Loucy (cell line): ENCODE measurements at regions not wholly inside any gene's neighbourhood (a gene's known extent, or its start where the extent isn't known, plus 50 kb on each side); places are given as distances from the start of the nearest gene placed in this dataset.

Experiments
- EZH2phosphoT487 ChIP-seq: fragments of 200-600 bp; IDR thresholded peaks from 2 replicates; pipeline ENCODE4 v1.6.1; 2018; ENCODE audit warnings: antibody characterized with exemption, mild to moderate bottlenecking, moderate library complexity, borderline replicate concordance
- TF ChIP-seq, protein P1 (sequence below): fragments of 200-600 bp; sonication (generic); conservative IDR thresholded peaks from 2 replicates; pipeline ENCODE4 v1.5.1; 2014; ENCODE audit warnings: mild to moderate bottlenecking, antibody characterized with exemption, low read length

- TF ChIP-seq, protein P1, sequence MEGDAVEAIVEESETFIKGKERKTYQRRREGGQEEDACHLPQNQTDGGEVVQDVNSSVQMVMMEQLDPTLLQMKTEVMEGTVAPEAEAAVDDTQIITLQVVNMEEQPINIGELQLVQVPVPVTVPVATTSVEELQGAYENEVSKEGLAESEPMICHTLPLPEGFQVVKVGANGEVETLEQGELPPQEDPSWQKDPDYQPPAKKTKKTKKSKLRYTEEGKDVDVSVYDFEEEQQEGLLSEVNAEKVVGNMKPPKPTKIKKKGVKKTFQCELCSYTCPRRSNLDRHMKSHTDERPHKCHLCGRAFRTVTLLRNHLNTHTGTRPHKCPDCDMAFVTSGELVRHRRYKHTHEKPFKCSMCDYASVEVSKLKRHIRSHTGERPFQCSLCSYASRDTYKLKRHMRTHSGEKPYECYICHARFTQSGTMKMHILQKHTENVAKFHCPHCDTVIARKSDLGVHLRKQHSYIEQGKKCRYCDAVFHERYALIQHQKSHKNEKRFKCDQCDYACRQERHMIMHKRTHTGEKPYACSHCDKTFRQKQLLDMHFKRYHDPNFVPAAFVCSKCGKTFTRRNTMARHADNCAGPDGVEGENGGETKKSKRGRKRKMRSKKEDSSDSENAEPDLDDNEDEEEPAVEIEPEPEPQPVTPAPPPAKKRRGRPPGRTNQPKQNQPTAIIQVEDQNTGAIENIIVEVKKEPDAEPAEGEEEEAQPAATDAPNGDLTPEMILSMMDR = no peak
- TF ChIP-seq EZH2phosphoT487 = no peak
Observed at GRCh38 chr5:168120401-168121137, 170.9 kb upstream of the WWC1 start.
